ENCODE measurements at regions not wholly inside any gene's neighbourhood (a gene's known extent, or its start where the extent isn't known, plus 50 kb on each side); places are given as distances from the start of the nearest gene placed in this dataset.

DNA sequence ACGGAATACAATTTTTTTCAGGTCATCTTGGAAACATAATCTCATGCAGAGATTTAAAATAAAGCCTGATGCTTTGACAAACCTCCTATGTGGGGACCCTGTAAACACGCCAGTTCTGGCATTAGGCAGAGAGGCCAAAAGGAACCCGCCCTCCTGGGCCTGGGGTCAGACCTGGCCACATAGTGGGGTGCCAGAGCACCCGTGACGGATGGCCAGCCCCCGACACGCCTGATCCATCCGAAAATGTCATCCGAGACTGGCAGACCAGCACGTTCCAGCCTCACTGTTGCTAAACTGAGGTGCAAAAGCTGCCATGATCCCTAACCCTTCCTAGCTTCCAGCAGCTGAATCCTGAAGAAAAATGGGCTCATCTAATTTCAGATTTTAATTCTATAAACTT, 222.6 kb upstream of the SALL3 start:
- Histone ChIP-seq H3K4me2 (ENCODE audit: low read length) (no peak overlapping the region), H3K27me3 (ENCODE audit: control insufficient read depth, low read length) (no peaks in the 10 kb centered on the region), H3K27ac (ENCODE audit: low read depth, low read length) (no peak overlapping the region), H3K9me3 (ENCODE audit: control insufficient read depth, insufficient read depth, low read length) (peaks cover 3% of the 10 kb centered on the region; the same call in 1 of the 2 replicates), H3K4me1 (ENCODE audit: control insufficient read depth, low read length) (no peaks in the 10 kb centered on the region), H4K20me1 (ENCODE audit: control insufficient read depth, insufficient read depth, low read depth, low read length) (no peaks in the 10 kb centered on the region), H3F3A (ENCODE audit: control insufficient read depth, insufficient read depth) (no peaks in the 10 kb centered on the region; the same call in 1 of the 2 replicates), H3K4me3 (ENCODE audit: low read length) (no peak overlapping the region), H3K9me2 (replicated peaks; ENCODE audit: control insufficient read depth, low read length) (no peaks in the 10 kb centered on the region), H3K36me3 (ENCODE audit: control insufficient read depth, low read length) (no peaks in the 10 kb centered on the region), H3K79me2 (ENCODE audit: control insufficient read depth, low read length) (no peaks in the 10 kb centered on the region)
- TF ChIP-seq, protein P1, sequence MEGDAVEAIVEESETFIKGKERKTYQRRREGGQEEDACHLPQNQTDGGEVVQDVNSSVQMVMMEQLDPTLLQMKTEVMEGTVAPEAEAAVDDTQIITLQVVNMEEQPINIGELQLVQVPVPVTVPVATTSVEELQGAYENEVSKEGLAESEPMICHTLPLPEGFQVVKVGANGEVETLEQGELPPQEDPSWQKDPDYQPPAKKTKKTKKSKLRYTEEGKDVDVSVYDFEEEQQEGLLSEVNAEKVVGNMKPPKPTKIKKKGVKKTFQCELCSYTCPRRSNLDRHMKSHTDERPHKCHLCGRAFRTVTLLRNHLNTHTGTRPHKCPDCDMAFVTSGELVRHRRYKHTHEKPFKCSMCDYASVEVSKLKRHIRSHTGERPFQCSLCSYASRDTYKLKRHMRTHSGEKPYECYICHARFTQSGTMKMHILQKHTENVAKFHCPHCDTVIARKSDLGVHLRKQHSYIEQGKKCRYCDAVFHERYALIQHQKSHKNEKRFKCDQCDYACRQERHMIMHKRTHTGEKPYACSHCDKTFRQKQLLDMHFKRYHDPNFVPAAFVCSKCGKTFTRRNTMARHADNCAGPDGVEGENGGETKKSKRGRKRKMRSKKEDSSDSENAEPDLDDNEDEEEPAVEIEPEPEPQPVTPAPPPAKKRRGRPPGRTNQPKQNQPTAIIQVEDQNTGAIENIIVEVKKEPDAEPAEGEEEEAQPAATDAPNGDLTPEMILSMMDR (IDR thresholded peaks at IDR 0.05; ENCODE audit: low read depth, low read length, poor library complexity, severe bottlenecking) = no peak
- TF ChIP-seq EZH2phosphoT487 (IDR thresholded peaks at IDR 0.05; ENCODE audit: borderline replicate concordance, low read length) = no peak

DNA sequence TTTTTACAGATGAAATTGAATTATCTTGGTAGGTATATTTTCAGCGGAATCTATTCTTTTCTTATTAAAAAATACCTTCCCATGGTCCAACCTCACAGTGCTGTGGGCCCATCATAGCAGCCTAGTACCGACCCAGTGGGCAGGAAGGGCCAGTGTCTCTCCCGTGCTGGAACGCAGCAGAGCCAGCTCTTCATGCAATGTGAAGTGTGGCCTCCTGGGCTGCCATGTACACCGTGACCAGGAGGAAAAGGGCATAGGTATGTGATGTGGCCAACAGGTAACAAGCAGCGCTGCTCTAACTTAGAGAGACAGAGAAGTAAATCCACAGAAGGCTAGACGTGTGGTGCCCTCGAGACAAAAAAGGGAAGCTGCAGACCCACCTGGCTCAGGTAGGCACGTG, 221.1 kb upstream of the SALL3 start:
- H3K36me3 ChIP-seq (ENCODE audit: control insufficient read depth, low read length) = no peaks in the 10 kb centered on the region
- no peaks in the 10 kb centered on the region for H4K20me1 ChIP-seq (ENCODE audit: control insufficient read depth, insufficient read depth, low read depth, low read length)
- H3K4me3 ChIP-seq (ENCODE audit: low read length) = no peak overlapping the region
- no peaks in the 10 kb centered on the region for H3K79me2 ChIP-seq (ENCODE audit: control insufficient read depth, low read length)
- H3K9me2 ChIP-seq (replicated peaks; ENCODE audit: control insufficient read depth, low read length) = no peaks in the 10 kb centered on the region
- H3F3A ChIP-seq (ENCODE audit: control insufficient read depth, insufficient read depth) = no peaks in the 10 kb centered on the region; the same call in 1 of the 2 replicates
- H3K4me2 ChIP-seq (ENCODE audit: low read length) = no peak overlapping the region
- H3K27me3 ChIP-seq (ENCODE audit: control insufficient read depth, low read length) = no peaks in the 10 kb centered on the region
- peaks cover 3% of the 10 kb centered on the region; the same call in 1 of the 2 replicates for H3K9me3 ChIP-seq (ENCODE audit: control insufficient read depth, insufficient read depth, low read length)
- no peak for TF ChIP-seq EZH2phosphoT487 (IDR thresholded peaks at IDR 0.05; ENCODE audit: borderline replicate concordance, low read length)
- TF ChIP-seq, protein P1 (IDR thresholded peaks at IDR 0.05; ENCODE audit: low read depth, low read length, poor library complexity, severe bottlenecking) = no peak
- no peaks in the 10 kb centered on the region for H3K4me1 ChIP-seq (ENCODE audit: control insufficient read depth, low read length)
- H3K27ac ChIP-seq (ENCODE audit: low read depth, low read length) = no peak overlapping the region

DNA sequence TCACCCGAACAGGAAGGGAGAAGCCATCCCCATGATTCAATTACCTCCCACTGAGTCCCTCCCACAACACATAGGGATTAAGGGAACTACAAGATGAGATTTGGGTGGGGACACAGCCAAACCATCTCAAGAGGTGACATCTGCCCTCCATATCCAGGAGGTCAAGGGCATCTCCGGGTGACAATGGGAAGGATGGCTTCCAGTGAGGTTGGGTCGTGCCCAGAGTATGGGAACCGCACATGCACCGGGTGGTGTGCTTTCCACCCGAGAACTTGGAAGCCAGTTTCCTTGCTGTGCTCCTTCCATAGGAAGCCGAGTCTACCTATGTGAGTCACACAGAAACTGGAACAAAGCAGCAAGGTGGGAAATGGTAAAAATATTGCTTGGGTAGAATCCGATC, 216.9 kb upstream of the SALL3 start:
- TF ChIP-seq, protein P1 (IDR thresholded peaks at IDR 0.05; ENCODE audit: low read depth, low read length, poor library complexity, severe bottlenecking) = no peak
- no peak for TF ChIP-seq EZH2phosphoT487 (IDR thresholded peaks at IDR 0.05; ENCODE audit: borderline replicate concordance, low read length)
- no peaks in the 10 kb centered on the region for H3F3A ChIP-seq (ENCODE audit: control insufficient read depth, insufficient read depth)
- no peaks in the 10 kb centered on the region for H3K27me3 ChIP-seq (ENCODE audit: control insufficient read depth, low read length)

More for the DNA sequence above, 216.9 kb upstream of the SALL3 start:
- Histone ChIP-seq H3K36me3 (ENCODE audit: control insufficient read depth, low read length) (no peaks in the 10 kb centered on the region), H3K4me3 (ENCODE audit: low read length) (no peak overlapping the region), H3K27ac (ENCODE audit: low read depth, low read length) (no peak overlapping the region), H3K9me3 (ENCODE audit: control insufficient read depth, insufficient read depth, low read length) (no peaks in the 10 kb centered on the region), H3K79me2 (ENCODE audit: control insufficient read depth, low read length) (no peaks in the 10 kb centered on the region), H3K4me2 (ENCODE audit: low read length) (no peak overlapping the region), H3K9me2 (replicated peaks; ENCODE audit: control insufficient read depth, low read length) (no peaks in the 10 kb centered on the region), H4K20me1 (ENCODE audit: control insufficient read depth, insufficient read depth, low read depth, low read length) (no peaks in the 10 kb centered on the region), H3K4me1 (ENCODE audit: control insufficient read depth, low read length) (no peaks in the 10 kb centered on the region)
